ENCODE measurements at regions not wholly inside any gene's neighbourhood (a gene's known extent, or its start where the extent isn't known, plus 50 kb on each side); places are given as distances from the start of the nearest gene placed in this dataset.
"Not testable (repeated sequence)": the region's sequence is repeated elsewhere in the genome, so short reads cannot be mapped to it uniquely, and the experiment has no call there.

DNA sequence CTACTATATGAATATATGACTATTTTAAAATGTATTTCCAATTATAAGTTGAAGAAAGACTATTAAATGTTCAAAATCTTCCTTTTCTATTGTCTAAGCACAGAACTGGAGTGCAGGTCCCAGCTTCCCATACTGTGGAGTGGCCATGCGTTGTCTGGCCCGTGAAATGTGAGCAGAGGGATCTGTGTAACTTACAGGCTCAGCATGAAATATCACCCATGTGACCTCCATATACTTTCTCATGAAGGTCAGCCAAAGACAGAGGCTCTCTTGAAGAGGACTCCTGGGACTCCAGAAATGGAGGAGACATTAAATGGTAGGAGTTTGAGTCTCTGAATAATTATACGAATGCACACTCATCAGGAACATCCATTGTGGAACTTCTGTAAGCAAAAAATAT, 92.4 kb upstream of the CAV2 start:
- H3K4me2 ChIP-seq (ENCODE audit: low read length): no peak overlapping the region
- FAIRE-seq: no peak
- no peaks in the 10 kb centered on the region for H4K20me1 ChIP-seq (ENCODE audit: insufficient read depth, low read length)
- H3K36me3 ChIP-seq (ENCODE audit: insufficient read depth, low read length): no peaks in the 10 kb centered on the region
- H3K79me2 ChIP-seq (ENCODE audit: insufficient read depth, low read length): no peaks in the 10 kb centered on the region
- Mint-ChIP-seq H3K27me3 (ENCODE audit: low read depth, unreplicated experiment) (no peaks in the 10 kb centered on the region), H3K4me1 (ENCODE audit: low read depth, unreplicated experiment) (peaks cover 6% of the 10 kb centered on the region), H3K4me3 (ENCODE audit: unreplicated experiment) (no peak overlapping the region), H3K27ac (ENCODE audit: unreplicated experiment) (no peak overlapping the region), H3K9me3 (ENCODE audit: unreplicated experiment) (no peaks in the 10 kb centered on the region), H3K36me3 (ENCODE audit: low read depth, unreplicated experiment) (peaks cover 1% of the 10 kb centered on the region)
- H3K4me3 ChIP-seq (ENCODE audit: insufficient read depth, low read depth, low read length): no peak overlapping the region
- H3K27ac ChIP-seq (ENCODE audit: low read depth, low read length): no peak overlapping the region
- H3K27me3 ChIP-seq (ENCODE audit: insufficient read depth, low read length): no peaks in the 10 kb centered on the region
- no peaks in the 10 kb centered on the region for H3K4me1 ChIP-seq (ENCODE audit: insufficient read depth, low read length)
- H3K9ac ChIP-seq (ENCODE audit: low read length): no peak overlapping the region
- TF ChIP-seq EZH2 (IDR thresholded peaks at IDR 0.05; ENCODE audit: insufficient read depth, low read length): no peak
- TF ChIP-seq, protein P1, sequence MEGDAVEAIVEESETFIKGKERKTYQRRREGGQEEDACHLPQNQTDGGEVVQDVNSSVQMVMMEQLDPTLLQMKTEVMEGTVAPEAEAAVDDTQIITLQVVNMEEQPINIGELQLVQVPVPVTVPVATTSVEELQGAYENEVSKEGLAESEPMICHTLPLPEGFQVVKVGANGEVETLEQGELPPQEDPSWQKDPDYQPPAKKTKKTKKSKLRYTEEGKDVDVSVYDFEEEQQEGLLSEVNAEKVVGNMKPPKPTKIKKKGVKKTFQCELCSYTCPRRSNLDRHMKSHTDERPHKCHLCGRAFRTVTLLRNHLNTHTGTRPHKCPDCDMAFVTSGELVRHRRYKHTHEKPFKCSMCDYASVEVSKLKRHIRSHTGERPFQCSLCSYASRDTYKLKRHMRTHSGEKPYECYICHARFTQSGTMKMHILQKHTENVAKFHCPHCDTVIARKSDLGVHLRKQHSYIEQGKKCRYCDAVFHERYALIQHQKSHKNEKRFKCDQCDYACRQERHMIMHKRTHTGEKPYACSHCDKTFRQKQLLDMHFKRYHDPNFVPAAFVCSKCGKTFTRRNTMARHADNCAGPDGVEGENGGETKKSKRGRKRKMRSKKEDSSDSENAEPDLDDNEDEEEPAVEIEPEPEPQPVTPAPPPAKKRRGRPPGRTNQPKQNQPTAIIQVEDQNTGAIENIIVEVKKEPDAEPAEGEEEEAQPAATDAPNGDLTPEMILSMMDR (IDR thresholded peaks at IDR 0.05; ENCODE audit: insufficient read depth, low read depth, low read length): no peak
- no peaks in the 10 kb centered on the region for H3K9me3 ChIP-seq (ENCODE audit: insufficient read depth, low read depth, low read length)
- no peak overlapping the region for H2AFZ ChIP-seq (ENCODE audit: low read depth, low read length)
- no peak for DNase-seq (ENCODE audit: low read depth)

GRCh38 chr7:116408166-116408565, 91.4 kb upstream of the CAV2 start:
- no peaks in the 10 kb centered on the region for H3K9me3 ChIP-seq (ENCODE audit: insufficient read depth, low read depth, low read length)
- H3K4me3 Mint-ChIP-seq (ENCODE audit: unreplicated experiment): peak overlapping the region; percentile 57
- no peak overlapping the region for H3K9ac ChIP-seq (ENCODE audit: low read length)
- TF ChIP-seq EZH2 (IDR thresholded peaks at IDR 0.05; ENCODE audit: insufficient read depth, low read length): no peak
- TF ChIP-seq, protein P1 (IDR thresholded peaks at IDR 0.05; ENCODE audit: insufficient read depth, low read depth, low read length): no peak
- H3K27ac Mint-ChIP-seq (ENCODE audit: unreplicated experiment): no peak overlapping the region
- no peaks in the 10 kb centered on the region for H3K27me3 Mint-ChIP-seq (ENCODE audit: low read depth, unreplicated experiment)
- H3K27me3 ChIP-seq (ENCODE audit: insufficient read depth, low read length): no peaks in the 10 kb centered on the region
- no peak overlapping the region for H2AFZ ChIP-seq (ENCODE audit: low read depth, low read length)
- no peaks in the 10 kb centered on the region for H3K9me3 Mint-ChIP-seq (ENCODE audit: unreplicated experiment)
- no peaks in the 10 kb centered on the region for H3K79me2 ChIP-seq (ENCODE audit: insufficient read depth, low read length)
- peaks cover 6% of the 10 kb centered on the region for H3K4me1 Mint-ChIP-seq (ENCODE audit: low read depth, unreplicated experiment)
- no peaks in the 10 kb centered on the region for H3K36me3 ChIP-seq (ENCODE audit: insufficient read depth, low read length)
- H3K27ac ChIP-seq (ENCODE audit: low read depth, low read length): no peak overlapping the region
- H4K20me1 ChIP-seq (ENCODE audit: insufficient read depth, low read length): no peaks in the 10 kb centered on the region
- no peaks in the 10 kb centered on the region for H3K4me1 ChIP-seq (ENCODE audit: insufficient read depth, low read length)
- peaks cover 1% of the 10 kb centered on the region for H3K36me3 Mint-ChIP-seq (ENCODE audit: low read depth, unreplicated experiment)
- no peak for DNase-seq (ENCODE audit: low read depth)
- no peak overlapping the region for H3K4me3 ChIP-seq (ENCODE audit: insufficient read depth, low read depth, low read length)
- no peak overlapping the region for H3K4me2 ChIP-seq (ENCODE audit: low read length)
- no peak for FAIRE-seq

DNA sequence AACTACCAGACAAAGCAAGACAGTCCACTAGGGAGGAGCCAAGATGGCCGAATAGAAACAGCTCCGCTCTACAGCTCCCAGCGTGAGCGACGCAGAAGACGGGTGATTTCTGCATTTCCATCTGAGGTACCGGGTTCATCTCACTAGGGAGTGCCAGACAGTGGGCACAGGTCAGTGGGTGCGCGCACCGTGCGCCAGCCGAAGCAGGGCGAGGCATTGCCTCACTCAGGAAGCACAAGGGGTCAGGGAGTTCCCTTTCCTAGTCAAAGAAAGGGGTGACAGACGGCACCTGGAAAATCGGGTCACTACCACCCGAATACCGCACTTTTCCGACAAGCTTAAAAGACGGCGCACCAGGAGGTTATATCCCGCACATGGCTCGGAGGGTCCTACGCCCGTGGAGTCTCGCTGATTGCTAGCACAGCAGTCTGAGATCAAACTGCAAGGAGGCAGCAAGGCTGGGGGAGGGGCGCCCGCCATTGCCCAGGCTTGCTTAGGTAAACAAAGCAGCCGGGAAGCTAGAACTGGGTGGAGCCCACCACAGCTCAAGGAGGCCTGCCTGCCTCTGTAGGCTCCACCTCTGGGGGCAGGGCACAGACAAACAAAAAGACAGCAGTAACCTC, 90.6 kb upstream of the CAV2 start:
- not testable (repeated sequence) for H3K27me3 ChIP-seq (ENCODE audit: insufficient read depth, low read length); FAIRE-seq; H3K36me3 ChIP-seq (ENCODE audit: insufficient read depth, low read length); H3K9me3 Mint-ChIP-seq (ENCODE audit: unreplicated experiment); H3K36me3 Mint-ChIP-seq (ENCODE audit: low read depth, unreplicated experiment); H3K9me3 ChIP-seq (ENCODE audit: insufficient read depth, low read depth, low read length); H3K4me1 Mint-ChIP-seq (ENCODE audit: low read depth, unreplicated experiment); H3K4me3 Mint-ChIP-seq (ENCODE audit: unreplicated experiment); H3K79me2 ChIP-seq (ENCODE audit: insufficient read depth, low read length); H3K27ac Mint-ChIP-seq (ENCODE audit: unreplicated experiment); H4K20me1 ChIP-seq (ENCODE audit: insufficient read depth, low read length); H3K4me2 ChIP-seq (ENCODE audit: low read length); H3K27me3 Mint-ChIP-seq (ENCODE audit: low read depth, unreplicated experiment); DNase-seq (ENCODE audit: low read depth); H3K9ac ChIP-seq (ENCODE audit: low read length); H2AFZ ChIP-seq (ENCODE audit: low read depth, low read length); H3K4me3 ChIP-seq (ENCODE audit: insufficient read depth, low read depth, low read length); H3K27ac ChIP-seq (ENCODE audit: low read depth, low read length); H3K4me1 ChIP-seq (ENCODE audit: insufficient read depth, low read length)

DNA sequence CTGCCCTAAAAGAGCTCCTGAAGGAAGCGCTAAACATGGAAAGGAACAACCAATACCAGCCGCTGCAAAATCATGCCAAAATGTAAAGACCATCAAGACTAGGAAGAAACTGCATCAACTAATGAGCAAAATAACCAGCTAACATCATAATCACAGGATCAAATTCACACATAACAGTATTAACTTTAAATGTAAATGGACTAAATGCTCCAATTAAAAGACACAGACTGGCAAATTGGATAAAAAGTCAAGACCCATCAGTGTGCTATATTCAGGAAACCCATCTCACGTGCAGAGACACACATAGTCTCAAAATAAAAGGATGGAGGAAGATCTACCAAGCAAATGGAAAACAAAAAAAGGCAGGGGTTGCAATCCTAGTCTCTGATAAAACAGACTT, 88.8 kb upstream of the CAV2 start:
- H3K9me3 ChIP-seq (ENCODE audit: insufficient read depth, low read depth, low read length); H3K36me3 Mint-ChIP-seq (ENCODE audit: low read depth, unreplicated experiment); H3K4me1 Mint-ChIP-seq (ENCODE audit: low read depth, unreplicated experiment); H3K4me3 ChIP-seq (ENCODE audit: insufficient read depth, low read depth, low read length); H3K79me2 ChIP-seq (ENCODE audit: insufficient read depth, low read length); DNase-seq (ENCODE audit: low read depth); H4K20me1 ChIP-seq (ENCODE audit: insufficient read depth, low read length); H3K27me3 Mint-ChIP-seq (ENCODE audit: low read depth, unreplicated experiment); H3K4me2 ChIP-seq (ENCODE audit: low read length); H3K36me3 ChIP-seq (ENCODE audit: insufficient read depth, low read length); H2AFZ ChIP-seq (ENCODE audit: low read depth, low read length); H3K4me3 Mint-ChIP-seq (ENCODE audit: unreplicated experiment); H3K27ac ChIP-seq (ENCODE audit: low read depth, low read length); H3K27me3 ChIP-seq (ENCODE audit: insufficient read depth, low read length); H3K4me1 ChIP-seq (ENCODE audit: insufficient read depth, low read length); H3K9me3 Mint-ChIP-seq (ENCODE audit: unreplicated experiment); H3K9ac ChIP-seq (ENCODE audit: low read length); FAIRE-seq; H3K27ac Mint-ChIP-seq (ENCODE audit: unreplicated experiment): not testable (repeated sequence)
